Stimulated activated CD4-positive, alpha-beta T cell treated with anti-CD3 and anti-CD28 coated beads, Interleukin-1b, Interleukin-23, amount 100 ng/mL, for 48 hours (primary cell): ENCODE measurements at regions not wholly inside any gene's neighbourhood (a gene's known extent, or its start where the extent isn't known, plus 50 kb on each side); places are given as distances from the start of the nearest gene placed in this dataset.

Experiments used
- DNase-seq: peaks from one replicate; pipeline ENCODE4 v3.0.0-alpha.2; 2020

DNA sequence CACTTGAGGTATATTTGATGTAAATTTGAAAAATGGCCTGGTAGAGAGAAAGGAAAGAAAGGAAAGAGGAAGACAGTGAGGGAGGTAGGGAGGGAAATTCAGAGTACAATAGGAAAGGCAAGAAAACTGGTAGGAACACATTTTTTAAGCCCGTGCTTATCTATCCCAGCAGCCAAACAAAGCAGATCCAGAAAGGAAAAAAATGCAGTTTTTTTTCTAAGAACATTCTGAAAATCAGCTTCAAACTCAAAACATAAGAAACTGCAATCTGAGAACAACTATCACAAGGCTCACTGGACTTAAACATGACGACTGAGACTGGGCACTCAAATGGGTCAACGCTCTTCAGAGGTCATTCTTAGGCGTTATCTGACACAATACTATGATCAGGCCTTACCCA is 408.3 kb upstream of the DDI1 start:
- no peak for DNase-seq

DNA sequence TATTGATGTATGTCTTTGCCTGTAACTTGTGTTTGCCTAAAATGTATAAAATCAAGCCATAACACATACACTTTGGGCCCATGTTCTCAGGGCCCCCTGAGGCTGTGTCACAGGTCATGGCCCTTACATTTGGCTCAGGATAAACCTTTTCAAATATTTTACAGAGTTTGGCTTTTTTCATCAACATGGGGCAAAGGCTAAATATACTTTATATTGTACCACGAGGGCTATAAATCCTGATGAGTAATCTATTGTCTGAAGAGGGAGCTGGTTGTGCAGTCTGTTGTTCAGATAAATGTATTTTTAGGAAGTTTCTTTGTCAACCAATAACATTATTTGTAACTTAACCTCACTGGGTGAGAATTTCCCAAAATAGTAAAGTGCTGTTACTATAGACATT is 404.6 kb upstream of the DDI1 start:
- no peak for DNase-seq

DNA sequence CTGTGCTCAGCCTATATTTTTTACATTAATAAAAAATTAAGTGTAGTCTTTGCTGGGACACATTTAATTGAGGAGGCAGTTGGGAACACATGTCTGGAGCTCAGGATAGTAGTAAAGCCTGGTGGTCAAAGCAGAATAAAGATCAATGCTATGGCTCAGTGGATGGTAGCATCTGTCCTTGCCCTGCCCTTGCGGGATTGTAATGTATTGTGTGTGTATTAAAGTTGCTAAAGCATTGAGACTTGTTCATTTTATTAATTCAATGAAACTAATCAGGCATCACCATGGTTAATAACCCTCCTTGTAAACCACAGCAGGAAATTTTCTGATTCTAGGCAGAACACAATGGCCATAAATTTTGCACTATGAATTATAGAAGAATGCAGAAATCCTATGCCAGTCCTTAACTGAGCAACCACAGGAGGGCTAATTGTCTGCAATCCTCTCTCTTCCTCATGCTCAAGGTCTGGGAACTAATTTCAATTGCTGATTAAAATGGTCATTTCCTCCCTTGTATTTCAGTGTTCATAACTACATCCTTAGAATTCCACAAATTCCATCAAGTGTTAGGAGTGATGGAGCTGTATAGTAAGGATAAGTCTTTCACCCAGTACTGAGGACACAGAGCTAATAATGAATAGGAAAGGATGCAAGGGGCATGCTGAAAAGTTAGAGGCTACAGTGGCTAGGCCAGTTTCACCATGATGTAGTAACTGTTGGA is 403.2 kb upstream of the DDI1 start:
- DNase-seq, result no peak

DNA sequence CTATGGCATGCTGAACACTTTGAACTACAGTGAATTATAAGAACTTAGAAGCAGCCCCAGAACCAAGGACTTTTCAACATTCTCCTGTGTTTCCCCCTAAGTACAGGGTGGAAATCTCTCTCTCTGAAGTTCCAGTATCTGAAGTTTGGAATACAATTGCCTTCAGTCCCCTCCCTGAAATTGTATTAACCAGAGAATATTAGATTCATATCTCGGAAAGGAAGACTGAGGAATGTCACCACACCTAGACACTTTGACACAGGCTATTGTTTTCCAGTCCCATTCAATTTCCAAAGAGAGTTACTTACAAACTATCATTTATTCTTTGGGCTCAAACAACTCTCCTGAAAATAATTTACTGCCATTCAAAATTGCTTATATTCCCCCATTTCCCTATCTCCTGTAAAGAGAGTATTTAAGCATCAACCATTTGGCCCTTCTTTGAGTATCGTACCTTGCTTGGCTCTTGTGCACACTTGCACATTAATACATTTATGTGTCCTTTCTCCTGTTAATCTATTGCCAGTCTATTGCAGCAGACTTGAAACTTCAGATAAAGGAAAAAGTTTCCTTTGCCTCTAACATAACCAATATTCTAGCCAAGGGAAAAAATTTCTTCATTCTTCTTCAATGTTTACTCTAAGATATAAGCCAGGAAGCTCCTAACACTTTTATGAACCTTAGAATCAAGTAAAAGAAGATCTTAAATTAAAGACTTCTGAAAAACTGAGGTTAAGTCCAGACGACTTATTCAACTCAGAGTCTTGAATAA is 402.4 kb upstream of the DDI1 start:
- no peak for DNase-seq

DNA sequence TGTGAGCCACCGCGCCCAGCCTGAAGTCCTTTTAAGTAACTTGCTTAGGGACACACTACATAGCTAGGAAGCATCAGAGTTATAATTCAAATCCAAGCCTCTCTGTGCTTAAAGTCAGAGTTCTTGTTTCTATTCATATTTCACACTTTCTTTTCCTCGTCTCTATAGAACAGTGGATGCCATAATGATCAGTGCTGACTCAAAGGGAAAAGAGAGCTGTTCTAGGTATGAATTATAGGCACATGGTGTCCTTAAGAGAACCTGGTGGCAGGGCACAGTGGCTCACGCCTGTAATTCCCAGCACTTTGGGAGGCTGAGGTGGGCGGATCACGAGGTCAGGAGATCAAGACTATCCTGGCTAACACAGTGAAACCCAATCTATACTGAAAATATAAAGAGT is 400.2 kb upstream of the DDI1 start:
- no peak for DNase-seq

DNA sequence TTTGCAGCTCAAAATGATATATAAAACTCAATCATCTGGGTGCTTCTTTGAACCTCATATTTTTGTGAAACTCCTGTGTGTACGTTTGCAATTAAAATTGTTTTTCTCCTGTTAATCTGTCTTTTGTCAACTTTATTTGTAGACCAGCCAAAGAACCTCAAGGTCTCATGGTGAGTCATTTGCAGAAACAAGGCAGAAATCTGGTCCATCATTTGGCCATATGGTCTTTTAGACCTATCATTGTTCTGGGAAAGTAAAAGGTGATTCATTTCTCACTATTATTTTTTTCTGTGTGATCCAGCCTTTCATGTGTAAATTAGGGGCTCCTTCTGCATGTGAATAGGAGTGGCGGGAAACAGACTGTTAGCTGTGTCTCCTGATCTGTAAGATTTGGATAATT is 399.1 kb upstream of the DDI1 start:
- no peak for DNase-seq

DNA sequence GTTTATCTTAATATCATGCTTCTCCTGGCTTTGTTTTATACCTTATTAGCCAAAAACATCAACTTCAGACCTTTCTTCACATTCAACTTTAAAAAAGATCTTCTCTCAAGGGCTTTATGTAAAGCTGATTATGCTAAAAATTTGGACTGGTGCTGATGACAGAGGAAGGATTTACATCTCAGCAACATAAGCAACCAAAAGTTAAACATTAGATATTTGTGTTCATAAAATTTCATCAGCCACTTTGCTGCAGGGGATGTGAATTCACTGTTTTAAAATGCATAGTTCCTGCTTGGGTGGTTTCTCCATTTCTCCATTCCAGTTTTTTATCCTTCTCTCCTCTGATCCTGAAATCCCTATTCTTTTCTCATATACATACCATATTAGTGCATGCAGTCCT is 398.6 kb upstream of the DDI1 start:
- no peak for DNase-seq

DNA sequence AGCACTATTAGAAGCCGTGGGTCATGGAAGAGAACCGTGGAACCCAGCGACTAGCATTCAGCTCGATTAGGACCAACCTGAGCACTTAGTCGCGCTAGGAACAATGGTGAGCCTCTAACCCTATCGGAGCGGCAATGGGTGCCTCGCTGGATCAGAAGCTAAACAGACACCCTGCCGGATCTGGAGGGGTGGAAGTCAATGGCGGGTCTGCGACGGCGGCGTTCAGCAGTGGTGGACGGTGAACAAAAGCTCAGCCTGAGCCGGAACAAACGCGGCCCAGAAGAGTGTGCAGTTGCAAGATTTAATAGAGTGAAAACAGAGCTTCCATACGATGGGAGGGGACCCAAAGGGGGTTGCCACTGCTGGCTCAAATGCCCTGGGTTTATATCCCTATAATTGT is 391.8 kb upstream of the DDI1 start:
- DNase-seq, result no peak

DNA sequence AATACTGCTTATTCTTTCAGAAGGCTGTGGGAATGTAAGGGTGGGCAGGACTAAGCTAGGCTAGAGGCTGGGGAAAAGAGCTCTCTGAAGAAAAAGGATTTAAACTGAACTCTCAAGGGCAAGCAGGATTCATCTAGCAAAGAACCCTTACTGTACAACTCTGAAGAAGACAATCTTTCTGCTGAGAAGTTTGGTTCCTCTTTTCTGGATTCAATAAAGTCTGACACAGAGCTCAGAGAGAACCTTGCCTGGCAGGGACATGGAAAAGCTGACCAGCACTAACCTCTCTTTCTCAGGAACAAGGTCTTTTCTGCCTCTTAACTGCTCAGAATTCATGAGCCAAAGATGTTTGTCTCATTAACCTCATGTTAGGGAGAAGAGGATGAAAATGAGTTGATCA is 388.4 kb upstream of the DDI1 start:
- no peak for DNase-seq

DNA sequence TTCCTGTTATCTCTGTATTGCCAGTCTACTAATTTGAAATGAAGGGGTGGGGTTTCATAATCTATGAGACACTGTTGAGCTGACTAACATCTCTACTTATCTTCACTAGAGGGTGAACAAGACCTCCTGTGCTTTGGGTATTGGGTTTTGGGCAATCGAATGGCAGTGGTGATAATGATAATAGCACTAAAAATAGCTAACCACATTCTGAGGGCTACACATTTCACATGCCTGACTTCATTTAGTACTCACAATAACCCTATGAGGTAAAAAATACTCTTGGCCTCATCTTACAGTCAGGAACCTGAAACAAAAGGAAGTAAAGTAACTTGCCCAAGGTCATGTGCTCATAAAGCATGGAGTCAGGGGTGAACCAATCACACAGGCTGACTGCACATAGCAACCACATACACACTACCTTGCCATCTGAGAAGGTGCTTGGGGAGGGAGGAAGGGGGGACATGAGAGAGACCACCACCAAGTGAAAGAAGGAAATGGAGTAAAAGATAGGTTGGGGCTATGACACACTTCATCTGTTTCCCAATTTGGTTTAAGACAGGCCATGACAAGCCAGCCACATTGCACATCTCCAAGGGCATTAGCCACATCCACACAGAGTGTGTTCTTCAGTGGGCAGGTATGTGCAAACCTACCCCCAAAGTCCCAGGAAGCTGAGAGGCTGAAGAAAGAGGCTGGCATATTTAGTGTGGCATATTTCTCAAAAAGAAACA is 387.6 kb upstream of the DDI1 start:
- no peak for DNase-seq

DNA sequence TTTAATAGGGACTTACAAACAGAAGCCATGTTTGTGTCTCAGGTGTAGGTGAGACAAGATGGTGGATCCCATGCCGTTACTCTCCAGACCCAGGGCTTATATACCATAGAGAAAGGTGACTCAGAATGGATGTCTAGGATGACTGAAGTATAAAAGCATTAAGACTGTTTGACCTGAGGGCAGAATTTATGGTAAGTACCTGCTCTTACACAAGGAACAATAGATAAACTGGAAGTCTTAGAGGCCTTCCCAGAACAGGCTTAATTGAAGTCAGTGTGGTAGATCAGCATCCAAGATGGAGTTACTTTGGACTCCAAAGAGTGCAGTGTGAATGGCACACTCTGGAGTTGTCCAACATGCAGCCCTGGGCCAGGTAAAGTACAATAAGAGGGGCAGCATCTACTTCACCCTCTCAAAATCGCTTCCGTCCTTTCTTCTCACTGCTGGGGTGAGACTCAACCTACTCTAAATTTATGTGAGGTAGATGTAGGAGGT is 387.0 kb upstream of the DDI1 start:
- DNase-seq, result no peak

DNA sequence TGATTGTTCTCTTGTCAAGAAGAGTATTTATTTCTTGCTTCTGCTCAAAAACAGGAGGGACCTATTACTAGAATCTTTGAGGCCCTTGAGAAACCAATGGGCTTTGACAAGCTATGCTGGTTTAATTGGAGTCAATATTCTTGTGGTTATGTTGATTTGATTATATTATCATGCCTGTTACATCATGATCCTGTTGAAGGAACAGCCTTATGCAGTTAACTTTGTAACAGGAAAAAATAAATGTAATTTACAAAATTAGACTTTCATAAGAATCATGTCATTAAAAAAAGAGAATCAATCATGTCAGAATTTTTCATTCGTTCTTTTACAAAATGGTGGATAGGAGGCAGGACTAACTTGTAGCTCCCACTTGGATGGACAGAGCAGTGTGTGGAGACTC is 386.1 kb upstream of the DDI1 start:
- no peak for DNase-seq

DNA sequence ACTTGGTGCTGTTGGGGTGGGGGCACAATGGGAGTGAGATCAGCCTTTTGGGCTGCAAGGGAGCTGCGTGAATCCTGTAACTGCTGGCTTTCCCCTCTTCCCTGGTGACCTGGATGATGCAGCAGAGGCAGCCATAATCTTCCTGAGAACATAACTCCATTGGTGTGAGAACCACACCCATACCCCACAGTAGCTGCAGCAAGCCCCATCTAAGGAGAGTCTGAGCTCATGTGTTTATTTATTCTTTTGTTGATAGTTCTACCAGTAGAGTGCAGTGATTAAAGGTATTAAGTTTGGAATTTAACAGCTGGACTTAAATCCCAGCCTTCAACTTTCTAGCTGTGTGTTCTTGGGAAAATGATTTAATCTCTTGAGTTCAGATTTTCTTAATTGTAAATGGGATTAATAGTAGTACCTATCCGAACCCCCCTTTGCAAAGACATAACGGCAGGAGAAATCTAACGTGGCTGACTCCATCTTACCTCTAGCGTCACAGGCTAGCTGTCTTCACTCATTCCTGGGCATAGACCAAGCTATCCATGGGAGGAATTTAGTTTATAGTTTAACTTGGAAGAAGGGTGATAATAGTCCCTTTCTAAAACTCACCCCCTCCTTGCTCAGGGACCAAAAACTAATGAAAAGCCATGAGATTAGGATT is 385.0 kb upstream of the DDI1 start:
- no peak for DNase-seq

DNA sequence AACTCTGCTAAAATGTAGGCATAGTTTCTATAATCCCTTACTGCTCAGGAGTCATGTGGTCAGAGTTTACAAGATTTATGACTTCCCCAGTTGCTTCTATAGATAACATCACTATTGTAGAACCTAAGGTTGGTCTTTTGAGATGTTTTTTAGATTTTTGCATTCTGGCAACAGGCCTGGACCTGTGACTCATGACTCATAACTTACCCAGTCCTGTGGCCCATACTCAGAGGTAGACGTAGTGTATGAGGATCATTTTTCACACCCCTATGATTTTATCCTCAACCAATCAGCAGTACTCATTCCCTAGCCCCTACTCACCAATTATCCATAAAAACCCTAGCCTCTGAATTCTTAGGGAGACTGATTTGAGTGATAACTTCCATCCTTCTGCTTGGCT is 384.4 kb upstream of the DDI1 start:
- no peak for DNase-seq

DNA sequence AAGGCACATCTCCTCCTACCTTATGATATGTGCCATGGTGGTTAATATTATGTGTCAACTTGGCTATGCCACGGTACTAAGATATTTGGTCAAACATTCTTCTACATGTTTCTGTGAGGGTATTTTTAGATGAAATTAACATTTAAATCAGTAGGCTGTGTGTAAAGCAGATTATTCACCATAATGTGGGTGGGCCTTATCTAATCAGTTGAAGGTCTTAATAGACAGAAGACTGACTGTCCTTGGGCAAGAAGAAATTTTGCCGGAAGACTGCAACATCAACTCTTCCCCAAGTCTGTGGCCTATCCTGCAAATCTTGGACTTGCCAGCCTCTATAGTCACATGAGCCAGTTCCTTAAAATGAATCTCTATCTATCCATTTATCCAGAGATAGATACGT is 380.1 kb upstream of the DDI1 start:
- DNase-seq, result no peak

DNA sequence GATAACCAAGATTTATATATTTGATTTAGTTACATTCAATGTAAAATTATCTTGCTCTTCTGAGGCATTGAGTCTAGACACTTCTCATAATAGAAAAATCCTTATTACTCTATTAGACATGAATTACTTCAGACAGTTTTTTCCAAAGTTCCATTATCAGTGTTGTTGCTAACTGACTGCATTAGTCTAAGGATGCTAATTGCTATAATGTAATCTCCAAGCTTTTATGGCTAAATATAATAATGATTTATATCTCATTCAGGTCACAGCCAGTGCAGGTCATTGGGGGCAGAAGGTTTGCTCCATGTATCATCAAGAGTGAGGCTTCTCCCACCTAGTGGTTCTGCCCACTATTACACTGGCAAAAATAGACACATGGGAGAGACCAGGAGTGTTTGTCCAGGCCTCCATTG is 377.2 kb upstream of the DDI1 start:
- no peak for DNase-seq

DNA sequence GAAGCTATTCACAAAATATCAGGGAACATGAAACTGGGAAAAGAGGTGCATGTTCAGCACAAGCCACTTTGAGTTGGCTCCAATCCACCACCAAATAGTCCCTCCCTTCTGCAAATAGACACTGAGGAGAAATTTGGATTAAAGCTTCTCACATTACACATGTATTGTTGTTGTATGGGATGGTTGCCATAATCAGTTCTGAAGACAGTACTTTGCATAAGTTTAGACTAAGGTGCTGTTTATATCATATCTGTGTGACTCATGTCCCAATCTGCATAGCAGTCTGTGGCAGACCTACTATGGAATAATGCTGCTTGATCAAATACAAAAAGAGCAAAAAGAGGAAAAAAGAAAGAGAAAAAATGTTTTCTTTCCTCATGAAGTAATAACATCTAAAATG is 376.7 kb upstream of the DDI1 start:
- DNase-seq, result no peak

DNA sequence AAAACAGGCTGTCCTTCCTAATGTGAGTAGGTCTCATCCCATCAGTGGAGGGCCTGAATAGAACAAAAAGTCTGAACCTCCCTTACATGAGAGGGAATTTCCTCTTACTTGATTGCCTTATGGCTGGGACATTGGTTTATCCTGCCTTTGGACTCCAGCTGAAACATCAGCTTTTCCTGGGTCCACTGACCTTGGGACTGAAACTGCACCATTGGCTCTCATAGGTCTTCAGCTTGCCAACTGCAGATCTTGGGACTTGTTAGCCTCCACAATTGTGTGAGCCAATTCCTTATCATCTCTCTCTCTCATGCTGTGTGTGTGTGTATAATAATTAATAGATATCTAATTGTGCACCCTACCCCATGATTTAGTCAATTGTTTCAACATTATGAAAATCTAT is 375.3 kb upstream of the DDI1 start:
- no peak for DNase-seq

DNA sequence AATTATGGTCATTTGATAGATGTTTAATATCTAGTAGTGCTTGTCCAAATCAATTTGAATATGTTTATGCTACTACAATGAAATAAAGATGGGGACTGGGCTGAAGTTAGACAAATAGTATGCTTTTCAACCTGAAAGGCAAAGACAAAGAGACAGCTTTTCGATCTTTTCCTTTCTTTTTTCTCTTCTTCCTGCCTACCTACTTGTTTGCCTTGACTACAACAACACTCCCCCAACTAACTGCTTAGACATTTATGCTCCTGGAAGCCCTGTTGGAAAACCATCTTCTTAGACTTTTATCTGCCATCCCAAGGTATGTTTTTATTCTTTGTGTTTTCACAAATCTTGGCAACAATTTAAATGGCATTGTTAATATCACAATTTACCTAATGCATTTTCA is 374.4 kb upstream of the DDI1 start:
- DNase-seq, result no peak

DNA sequence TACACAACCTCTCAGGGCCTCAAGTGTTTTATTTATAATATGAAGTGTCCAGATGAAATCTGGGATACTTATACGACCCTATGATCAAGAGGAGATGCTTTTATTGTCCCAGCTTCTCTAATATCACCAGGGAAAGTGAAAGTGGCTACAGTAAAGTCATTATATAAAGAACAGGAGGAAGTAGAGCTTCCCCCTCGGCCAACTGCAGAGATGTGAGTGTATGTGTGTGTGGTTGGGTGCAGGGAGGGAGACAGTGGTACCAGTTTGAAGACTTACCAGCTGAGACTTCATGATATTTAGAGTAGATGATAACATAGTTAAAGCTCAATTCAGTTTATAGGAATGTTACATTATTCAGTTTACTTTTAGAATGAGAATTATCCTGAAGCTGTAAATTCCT is 373.6 kb upstream of the DDI1 start:
- DNase-seq, result no peak

DNA sequence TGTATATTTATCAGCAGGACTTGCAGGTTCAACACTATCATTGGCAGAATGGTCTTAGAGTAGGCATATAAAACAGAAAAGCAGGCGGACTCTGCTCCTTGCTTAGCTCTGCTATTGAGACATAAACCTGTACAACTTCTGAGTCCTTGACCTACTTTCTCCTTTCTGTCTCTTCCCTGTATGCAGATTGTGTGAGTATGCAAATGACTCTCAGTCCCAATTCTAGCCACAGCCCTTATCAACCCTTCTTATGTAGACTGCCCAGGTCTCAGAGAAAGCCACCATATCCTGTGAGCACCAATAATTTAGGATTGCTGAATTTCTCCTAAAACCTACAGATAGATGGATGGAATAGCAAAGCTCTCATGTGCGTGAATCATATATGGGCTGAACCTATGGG is 367.6 kb upstream of the DDI1 start:
- DNase-seq, result no peak

DNA sequence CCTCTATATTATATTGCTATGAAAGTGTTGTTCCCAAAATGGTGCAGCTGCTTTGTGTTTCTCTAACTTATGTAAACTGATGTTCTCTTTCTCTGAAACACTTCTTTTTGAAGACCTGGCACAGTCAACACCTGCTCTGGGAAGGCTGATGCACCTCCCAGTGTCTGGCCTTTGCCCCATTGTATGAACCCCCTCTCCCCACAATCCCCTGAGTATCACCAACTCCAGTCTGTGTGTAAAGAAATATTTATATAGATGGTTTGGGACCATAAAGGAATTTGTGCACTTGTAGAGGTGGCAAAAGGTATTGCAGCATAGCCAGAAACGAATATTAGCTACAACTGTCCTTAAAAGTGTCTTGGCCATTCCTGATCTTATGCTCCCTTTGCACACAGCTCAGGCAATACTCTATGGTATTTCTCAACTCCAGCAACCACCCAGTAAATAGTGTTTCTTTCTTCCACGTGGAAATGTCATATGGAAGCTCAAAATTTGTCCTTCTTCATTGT is 365.2 kb upstream of the DDI1 start:
- DNase-seq, result no peak

DNA sequence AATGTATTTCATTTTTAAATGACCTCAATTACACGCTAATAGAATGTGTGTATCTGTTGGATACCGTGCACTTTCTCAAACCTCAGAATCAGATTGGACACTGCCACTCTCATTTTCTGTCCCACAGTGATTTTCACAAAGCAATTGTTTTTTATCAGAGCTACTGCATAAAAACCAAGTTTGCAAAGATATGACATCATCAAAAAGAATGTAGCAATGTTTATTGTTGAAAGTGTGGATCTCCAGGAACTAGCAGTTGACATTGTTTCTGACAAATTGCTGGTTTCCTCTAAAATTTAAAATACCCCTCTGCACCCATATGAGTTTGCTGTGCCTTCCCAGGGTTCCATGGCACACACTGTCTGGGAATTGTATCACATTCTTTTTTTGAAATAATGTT is 362.7 kb upstream of the DDI1 start:
- DNase-seq, result no peak
